ENCODE measurements at regions not wholly inside any gene's neighbourhood (a gene's known extent, or its start where the extent isn't known, plus 50 kb on each side); places are given as distances from the start of the nearest gene placed in this dataset.

- DNase-seq (ENCODE audit: low spot score in 2 of 2): no peak
- H3K4me1 ChIP-seq: no peaks in the 10 kb centered on the region
- WGBS, 2 donors: 21 to 28% methylated on average over 2 of the region's 2 CpGs
- H3K9me3 ChIP-seq: no peaks in the 10 kb centered on the region
- TF ChIP-seq EP300 (IDR thresholded peaks at IDR 0.05): no peak
- no peak for TF ChIP-seq POLR2A (IDR thresholded peaks at IDR 0.05)
- no peak for TF ChIP-seq CTCF (IDR thresholded peaks at IDR 0.05)
- H3K4me3 ChIP-seq: no peak overlapping the region
- H3K36me3 ChIP-seq: no peaks in the 10 kb centered on the region
- H3K27ac ChIP-seq: no peak overlapping the region
- H3K27me3 ChIP-seq: no peaks in the 10 kb centered on the region
Observed at GRCh38 chr13:61654481-61654880, 238.8 kb upstream of the PCDH20 start.

DNA sequence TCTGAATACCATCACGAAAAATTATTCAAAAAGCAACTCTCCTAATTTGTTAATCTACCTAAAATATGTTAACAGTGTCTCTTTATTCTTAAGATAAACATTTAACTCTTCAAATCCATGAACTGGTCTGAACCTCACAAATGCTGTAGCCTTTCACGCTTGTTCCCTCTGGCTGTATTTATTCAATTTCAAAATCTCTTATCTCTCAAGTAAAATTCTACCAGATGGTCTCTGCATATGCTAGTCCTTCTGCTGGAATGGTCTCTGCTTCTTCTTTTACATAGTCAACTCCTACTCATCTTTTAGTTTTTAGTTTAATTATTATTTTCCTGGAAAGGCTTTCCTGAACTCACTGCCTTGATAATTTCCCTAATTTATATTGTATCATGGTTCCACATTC, 232.9 kb upstream of the PCDH20 start:
- no peaks in the 10 kb centered on the region for H3K4me1 ChIP-seq
- H3K27ac ChIP-seq: no peak overlapping the region
- no peaks in the 10 kb centered on the region for H3K36me3 ChIP-seq
- no peaks in the 10 kb centered on the region for H3K9me3 ChIP-seq
- TF ChIP-seq CTCF (IDR thresholded peaks at IDR 0.05): no peak
- no peak for TF ChIP-seq EP300 (IDR thresholded peaks at IDR 0.05)
- TF ChIP-seq POLR2A (IDR thresholded peaks at IDR 0.05): no peak
- no peak for DNase-seq (ENCODE audit: low spot score in 2 of 2)
- H3K4me3 ChIP-seq: no peak overlapping the region
- 60 to 61% methylated on average over 2 of the region's 2 CpGs for WGBS, 2 donors
- H3K27me3 ChIP-seq: no peaks in the 10 kb centered on the region

GRCh38 chr13:61612192-61612591, 196.5 kb upstream of the PCDH20 start:
- TF ChIP-seq POLR2A (IDR thresholded peaks at IDR 0.05): no peak
- no peak for TF ChIP-seq CTCF (IDR thresholded peaks at IDR 0.05)
- no peak for TF ChIP-seq EP300 (IDR thresholded peaks at IDR 0.05)
- DNase-seq (ENCODE audit: low spot score in 2 of 2): no peak
- H3K4me1 ChIP-seq: no peaks in the 10 kb centered on the region
- no peaks in the 10 kb centered on the region for H3K36me3 ChIP-seq
- no peaks in the 10 kb centered on the region for H3K27me3 ChIP-seq
- no peak overlapping the region for H3K27ac ChIP-seq
- H3K9me3 ChIP-seq: no peaks in the 10 kb centered on the region
- no peak overlapping the region for H3K4me3 ChIP-seq

- WGBS, 2 donors: 65 to 79% methylated on average over 3 of the region's 3 CpGs
Observed at GRCh38 chr13:61608138-61608537, 192.5 kb upstream of the PCDH20 start.

DNA sequence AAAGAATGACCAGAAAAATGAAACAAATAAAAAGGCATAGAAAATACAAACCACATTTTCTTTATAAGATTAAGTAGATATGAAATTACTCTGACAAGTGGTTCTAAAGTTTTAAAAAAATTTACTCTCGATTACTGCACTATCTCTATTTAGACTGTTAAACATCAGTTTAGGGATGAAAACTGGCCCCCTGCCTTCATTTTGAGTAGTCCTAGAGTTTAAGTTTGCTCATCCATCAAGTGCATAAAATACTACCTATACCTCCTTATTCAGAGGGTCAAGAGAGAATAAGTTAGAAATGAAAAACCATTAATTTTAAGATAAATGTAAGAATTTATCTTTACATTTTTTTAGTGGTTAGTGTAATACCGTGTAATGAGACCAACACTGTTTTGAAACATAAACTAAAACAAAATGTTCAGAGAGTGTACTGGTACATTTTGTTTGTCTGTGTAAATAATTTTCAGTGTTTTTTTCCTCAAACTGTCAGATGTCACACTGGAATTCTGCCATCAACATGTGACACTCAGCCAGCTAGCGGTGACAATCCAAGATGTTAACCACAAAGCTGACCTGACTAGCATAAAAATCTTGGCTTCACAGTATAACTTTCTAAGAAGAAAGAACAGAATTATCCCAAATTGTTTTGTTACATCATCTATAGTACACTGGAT, 184.8 kb upstream of the PCDH20 start:
- 38 to 47% methylated on average over 3 of the region's 3 CpGs for WGBS, 2 donors
- Histone ChIP-seq H3K9me3 (no peaks in the 10 kb centered on the region), H3K4me1 (no peaks in the 10 kb centered on the region), H3K36me3 (no peaks in the 10 kb centered on the region), H3K27me3 (no peaks in the 10 kb centered on the region), H3K27ac (no peak overlapping the region), H3K4me3 (no peak overlapping the region)
- TF ChIP-seq POLR2A (IDR thresholded peaks at IDR 0.05) (no peak), EP300 (IDR thresholded peaks at IDR 0.05) (peak in 1 of 2 donors; percentile 13)
- peak in 1 of 2 donors; percentile 42 for DNase-seq (ENCODE audit: low spot score in 2 of 2)

More at GRCh38 chr13:61608138-61608537, 192.5 kb upstream of the PCDH20 start:
- no peaks in the 10 kb centered on the region for H3K9me3 ChIP-seq
- H3K4me1 ChIP-seq: no peaks in the 10 kb centered on the region
- no peaks in the 10 kb centered on the region for H3K27me3 ChIP-seq
- H3K36me3 ChIP-seq: no peaks in the 10 kb centered on the region
- no peak overlapping the region for H3K4me3 ChIP-seq
- TF ChIP-seq CTCF (IDR thresholded peaks at IDR 0.05): no peak
- TF ChIP-seq EP300 (IDR thresholded peaks at IDR 0.05): no peak
- TF ChIP-seq POLR2A (IDR thresholded peaks at IDR 0.05): no peak
- no peak overlapping the region for H3K27ac ChIP-seq
- DNase-seq (ENCODE audit: low spot score in 2 of 2): no peak
